Activated CD4-positive, alpha-beta T cell treated with anti-CD3 and anti-CD28 coated beads for 4 hours (primary cell): ENCODE measurements at regions not wholly inside any gene's neighbourhood (a gene's known extent, or its start where the extent isn't known, plus 50 kb on each side); places are given as distances from the start of the nearest gene placed in this dataset.

Source experiments
- DNase-seq, 2 donors: peaks; one replicate each; pipeline ENCODE4 v3.0.0-alpha.2; 2020

DNA sequence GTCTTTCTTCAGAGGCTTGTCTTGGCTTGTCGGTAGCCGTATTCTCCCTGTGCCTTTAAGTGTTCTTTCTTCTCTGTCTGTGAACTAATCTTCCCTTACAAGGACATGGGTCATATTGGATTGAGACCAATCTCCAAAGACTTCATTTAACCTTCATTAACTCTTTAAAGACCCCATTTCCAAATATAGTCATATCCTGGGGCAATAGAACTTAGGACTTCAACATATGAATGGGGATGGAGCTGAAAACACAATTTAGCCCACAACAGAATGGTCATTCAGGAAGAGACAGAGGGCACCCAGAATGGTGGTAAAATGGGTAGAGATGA is 82.1 kb upstream of the TANK start:
- no peak for DNase-seq

DNA sequence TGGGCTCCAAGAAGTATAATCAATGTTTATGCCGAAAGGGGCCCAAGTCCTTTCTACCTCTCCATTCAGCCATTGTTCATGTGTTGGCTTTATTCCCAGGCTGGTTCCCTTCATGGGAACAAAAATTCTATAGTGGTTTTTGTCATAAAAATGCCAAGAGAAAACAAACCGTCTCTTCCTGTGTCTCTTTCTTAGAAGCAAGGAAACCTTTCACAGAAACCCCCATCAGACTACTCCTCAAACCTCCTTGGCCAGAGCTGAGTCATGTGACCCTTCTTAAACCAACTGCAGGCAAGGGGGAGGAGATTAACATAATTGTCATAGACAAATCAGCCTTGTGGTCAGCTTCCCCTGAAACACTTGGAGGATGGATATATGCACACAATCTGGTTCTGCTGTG is 75.1 kb upstream of the TANK start:
- no peak for DNase-seq

DNA sequence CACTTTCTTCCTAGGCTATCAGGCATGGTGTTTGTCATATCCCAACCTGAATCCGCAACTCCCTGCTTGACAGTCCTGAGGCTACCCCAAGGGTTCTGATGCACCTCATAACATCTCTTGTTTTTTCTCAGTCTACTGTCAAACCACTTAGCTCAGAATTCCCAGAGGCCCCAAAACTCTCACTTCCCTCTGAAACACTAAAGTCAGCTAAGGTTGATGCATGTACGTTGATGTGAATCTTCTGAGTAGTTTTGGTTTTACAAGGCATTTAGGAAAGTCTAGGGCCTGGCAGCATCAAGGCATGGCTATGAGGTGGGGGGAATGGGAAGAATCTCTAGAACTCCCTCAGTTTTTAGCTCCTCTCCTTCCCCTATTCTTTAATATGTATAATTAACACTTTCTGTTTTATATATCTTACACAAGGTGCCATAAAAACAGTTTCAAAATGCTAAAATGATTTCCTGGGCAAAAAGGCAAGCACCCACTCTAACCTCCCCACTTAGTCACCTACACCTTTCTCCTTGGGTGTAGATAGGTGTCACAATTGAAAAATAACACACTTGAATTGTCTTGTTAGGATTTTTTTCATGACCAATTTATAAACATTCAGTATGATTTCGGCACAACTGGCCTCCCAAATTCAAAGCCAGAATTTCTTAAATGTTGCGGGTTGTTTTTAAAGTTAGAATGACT is 71.4 kb upstream of the TANK start:
- DNase-seq = no peak

DNA sequence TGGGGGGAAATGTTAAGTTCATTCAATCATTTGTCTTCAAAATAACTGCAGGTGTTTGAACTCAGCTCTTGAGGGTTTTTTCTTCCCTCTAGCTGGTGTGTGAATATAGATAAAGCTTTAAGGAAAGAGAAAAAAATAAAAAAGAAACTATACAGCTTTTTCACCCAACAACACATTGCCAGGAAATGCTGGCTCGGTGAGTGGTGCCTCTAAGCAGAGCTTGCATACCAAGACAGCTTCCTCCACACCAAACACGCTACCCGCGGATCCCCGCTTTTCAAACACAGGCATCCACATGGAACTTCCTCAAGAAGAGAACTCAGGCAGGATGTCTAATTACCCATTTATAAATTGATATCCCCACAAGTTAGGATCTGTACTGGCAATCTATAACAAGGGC is 69.8 kb upstream of the TANK start:
- DNase-seq = peak; percentile 10 to 19

- DNase-seq = no peak
Measured at GRCh38 chr2:161095314-161095713, 64.9 kb upstream of the TANK start.

- no peak for DNase-seq
Measured at GRCh38 chr2:161096336-161096735, 63.9 kb upstream of the TANK start.

GRCh38 chr2:161097157-161097556 is 63.1 kb upstream of the TANK start:
- DNase-seq = no peak

GRCh38 chr2:161100211-161100895 is 59.9 kb upstream of the TANK start:
- DNase-seq = no peak

- no peak for DNase-seq
Measured at GRCh38 chr2:161101406-161101805, 58.8 kb upstream of the TANK start.

GRCh38 chr2:161102770-161103450 is 57.3 kb upstream of the TANK start:
- DNase-seq = no peak

GRCh38 chr2:161103451-161103831 is 56.8 kb upstream of the TANK start:
- no peak for DNase-seq

DNA sequence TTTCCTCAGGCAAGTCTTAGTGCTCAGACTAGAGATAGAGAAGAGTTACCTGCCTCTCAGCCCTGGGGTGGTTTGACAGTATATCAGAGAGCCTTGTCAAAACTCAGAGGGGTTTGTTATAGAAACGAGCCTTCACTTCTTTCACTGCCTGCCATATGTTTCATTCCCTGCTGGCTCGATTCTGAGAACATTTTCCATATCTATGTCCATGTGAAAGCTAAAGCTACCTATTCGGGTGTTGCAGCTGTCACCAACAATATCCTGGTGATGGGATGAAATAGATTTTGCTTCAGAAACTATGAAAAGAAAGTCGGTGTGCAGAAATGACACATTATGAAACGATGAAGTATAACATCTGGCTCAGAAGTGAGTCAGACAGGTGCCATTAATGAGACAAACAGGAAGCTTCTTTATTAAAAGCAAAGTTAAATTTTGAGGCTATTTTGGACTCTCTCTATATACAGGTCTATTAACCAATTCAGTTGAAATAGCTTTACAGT is 56.1 kb upstream of the TANK start:
- DNase-seq = no peak

GRCh38 chr2:161107265-161107664 is 53.0 kb upstream of the TANK start:
- DNase-seq = no peak
